NOMO-1 (cell line): ENCODE measurements at regions not wholly inside any gene's neighbourhood (a gene's known extent, or its start where the extent isn't known, plus 50 kb on each side); places are given as distances from the start of the nearest gene placed in this dataset.

Experiments used
- DNase-seq, 2 experiments: peaks; one replicate each; lab custom pipeline; 2025; ENCODE audit not compliant: unreplicated experiment in 2 of 2; lab: John Stamatoyannopoulos, UW

DNA sequence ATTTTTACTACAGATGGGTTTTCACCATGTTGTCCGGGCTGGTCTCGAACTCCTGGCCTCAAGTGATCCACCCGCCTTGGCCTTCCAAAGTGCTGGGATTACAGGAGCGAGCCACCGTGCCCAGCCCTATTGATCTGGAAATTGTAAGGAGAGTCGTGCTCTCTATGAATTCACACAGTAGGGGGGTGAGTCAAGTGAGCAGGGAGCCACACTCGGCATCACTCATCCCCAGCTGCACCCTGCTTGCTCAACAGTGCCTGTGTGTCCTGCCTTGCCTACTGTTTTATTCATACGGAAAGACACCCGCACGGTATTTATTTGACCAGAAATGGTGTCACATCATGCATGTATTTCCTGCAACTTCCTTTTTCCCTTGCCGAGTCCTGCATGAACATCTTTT is 157.2 kb upstream of the FOXF1 start:
- no peak for DNase-seq

GRCh38 chr16:86353948-86354347 is 156.4 kb upstream of the FOXF1 start:
- no peak for DNase-seq

- DNase-seq: no peak
Measured at GRCh38 chr16:86354641-86355513, 155.4 kb upstream of the FOXF1 start.

DNA sequence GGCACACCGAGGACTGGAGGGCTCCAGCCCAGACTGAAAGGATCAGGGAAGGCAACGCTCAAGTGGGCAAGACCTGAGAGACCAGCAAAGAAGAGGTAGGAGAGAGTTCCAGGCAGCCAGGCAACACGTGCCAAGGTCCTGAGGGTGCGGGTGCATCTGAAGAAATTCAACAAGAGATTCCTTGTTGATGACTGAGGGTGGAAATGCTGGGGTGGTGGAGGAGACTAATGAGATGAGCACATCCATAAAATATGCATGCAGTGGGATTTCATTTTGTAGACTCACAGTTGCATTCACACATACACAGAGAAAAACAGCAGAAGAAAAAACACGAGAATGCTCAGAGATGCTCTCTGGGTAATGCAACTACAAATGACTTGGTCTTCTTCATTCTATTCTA is 154.8 kb upstream of the FOXF1 start:
- no peak for DNase-seq

DNA sequence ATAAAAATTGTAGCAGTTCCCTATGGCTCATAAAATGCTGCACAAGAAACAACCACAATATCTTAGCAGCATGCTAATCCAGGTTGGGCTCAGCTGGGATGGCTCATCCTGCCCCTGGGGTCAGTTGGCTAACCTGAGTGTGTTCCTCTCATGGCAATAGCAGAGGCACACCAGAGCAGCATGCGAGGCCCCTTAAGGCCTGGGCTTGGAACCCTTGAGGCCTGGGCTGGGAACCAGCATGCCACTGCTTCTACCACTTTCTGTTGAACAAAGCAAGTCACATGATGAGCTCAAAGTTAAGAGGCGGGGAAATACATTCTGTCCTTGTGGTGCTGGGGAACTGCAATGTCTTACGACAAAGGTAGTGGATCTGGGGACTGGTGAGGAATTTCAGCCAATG is 154.4 kb upstream of the FOXF1 start:
- no peak for DNase-seq

DNA sequence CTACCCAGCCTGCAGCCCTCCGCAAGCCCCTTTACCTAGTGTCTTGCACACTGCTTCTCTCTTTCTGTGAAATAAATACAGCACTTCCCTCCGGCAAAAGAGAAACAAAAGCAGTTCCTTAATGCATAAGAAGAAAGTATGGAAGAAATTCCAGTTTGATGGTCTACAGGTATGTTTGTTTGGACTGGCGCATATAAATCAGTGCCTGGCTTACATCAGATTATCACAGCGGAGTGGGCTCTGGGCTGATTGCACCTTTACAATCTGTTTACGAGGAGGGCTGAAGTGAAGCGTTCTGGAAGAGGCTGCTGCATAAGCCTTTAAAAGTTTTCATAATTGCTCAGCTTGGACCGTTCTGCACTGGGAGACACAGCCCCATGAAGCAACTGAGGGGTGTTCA is 153.5 kb upstream of the FOXF1 start:
- no peak for DNase-seq

- DNase-seq: no peak
Measured at GRCh38 chr16:86357303-86357702, 153.0 kb upstream of the FOXF1 start.

DNA sequence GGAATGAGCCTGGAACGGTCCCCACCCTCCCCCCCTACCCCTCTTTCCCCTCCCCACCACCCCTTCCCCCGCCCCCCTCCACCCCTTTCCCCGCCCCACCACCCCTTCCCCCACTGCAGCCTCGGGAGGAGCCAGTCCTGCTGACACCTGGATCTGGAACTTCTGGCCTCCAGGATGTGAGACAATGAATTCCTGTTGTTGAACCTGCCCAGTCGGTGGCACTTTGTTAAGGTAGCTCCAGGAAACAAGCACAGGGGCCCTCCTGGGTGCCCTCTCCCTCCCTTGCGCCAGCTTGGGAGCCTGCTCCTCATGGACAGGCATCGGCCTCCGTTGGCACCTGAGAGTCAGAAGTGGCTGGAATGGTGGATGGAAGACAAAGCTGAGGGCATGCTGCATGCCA is 152.4 kb upstream of the FOXF1 start:
- DNase-seq: no peak

GRCh38 chr16:86359571-86359970 is 150.8 kb upstream of the FOXF1 start:
- no peak for DNase-seq

DNA sequence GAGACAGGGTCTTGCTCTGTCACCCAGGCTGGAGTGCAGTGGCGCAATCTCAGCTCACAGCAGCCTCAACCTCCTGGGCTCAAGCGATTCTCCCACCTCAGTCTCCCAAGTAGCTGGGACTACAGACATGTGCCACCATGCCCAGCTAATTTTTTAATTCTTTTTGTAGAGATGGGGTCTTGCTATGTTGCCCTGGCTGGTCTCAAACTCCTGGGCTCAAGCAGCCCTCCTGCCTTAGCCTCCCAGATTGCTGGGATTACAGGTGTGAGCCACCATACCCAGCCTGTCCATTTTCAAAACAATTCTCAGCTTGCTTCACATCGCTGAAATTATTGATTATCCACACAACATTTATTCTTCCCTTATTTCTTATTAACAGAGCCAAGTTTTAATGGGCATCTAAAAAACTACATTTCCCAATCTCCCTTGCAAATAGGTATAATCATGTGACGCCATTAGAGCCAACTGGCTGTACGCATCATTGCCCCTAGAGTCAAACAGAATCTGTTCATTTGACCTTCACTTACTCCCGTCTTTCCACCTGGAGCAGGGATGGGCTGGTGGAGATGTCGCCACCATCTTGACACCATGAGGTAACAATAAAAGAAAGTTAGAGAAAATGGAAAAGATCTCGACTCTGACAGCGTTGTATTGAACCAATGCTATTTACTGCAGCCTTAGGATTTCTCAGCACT is 148.0 kb upstream of the FOXF1 start:
- no peak for DNase-seq

GRCh38 chr16:86363057-86363490 is 147.3 kb upstream of the FOXF1 start:
- no peak for DNase-seq

GRCh38 chr16:86363836-86364618 is 146.3 kb upstream of the FOXF1 start:
- DNase-seq: no peak

- no peak for DNase-seq
Measured at GRCh38 chr16:86364653-86365380, 145.5 kb upstream of the FOXF1 start.

DNA sequence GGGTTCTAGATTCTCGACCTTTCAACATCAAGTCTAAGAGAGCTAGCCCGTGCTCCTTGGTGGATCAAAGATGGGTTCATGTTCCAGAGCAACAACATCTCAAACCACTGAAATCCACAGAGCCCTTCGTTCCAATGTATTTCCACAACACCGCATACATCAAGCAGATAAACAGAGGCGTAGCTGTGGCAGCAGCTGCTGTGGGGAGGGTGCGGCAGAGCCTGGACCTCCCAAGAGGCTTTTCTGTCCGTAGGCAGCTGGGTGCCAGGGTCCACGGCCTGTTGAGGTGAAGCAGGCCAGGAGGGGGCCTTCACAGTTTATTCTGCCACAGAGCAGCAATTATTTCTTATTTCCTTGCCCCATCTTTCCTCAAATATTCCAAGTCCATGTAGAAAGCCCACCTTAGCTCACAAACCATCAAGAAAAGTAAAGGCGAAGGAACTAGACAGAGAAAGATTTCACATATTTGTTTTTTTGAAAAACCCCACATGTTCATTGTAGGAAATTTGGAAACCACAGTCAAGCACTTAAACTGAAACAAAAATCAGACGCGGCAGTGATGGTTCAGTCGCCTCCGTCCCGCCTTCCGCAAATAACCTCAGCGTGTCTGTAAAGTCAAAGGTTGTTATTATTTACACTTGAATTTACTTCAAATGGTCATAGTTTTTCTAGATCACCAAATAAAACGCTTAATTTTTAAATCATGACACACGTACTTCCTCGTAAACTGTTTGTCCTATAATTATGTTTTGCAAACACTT is 144.6 kb upstream of the FOXF1 start:
- no peak for DNase-seq

DNA sequence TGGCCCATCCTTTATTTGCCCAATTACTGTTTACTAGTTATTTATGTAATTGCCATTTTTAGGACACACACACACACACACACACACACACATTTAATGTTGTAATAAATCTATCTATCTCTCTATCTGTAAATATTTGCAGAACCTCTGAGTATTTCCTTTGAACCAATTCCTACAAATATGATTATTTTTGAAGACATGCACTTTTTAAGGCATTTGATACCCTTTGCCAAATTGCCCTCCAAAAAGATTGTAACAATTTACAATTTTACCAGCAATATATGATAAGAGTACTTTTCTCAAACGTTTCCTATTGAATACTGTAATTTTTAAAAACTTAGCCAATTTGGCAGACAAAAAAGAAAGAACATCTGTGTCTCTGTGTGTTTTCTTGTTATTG is 143.8 kb upstream of the FOXF1 start:
- DNase-seq: no peak

DNA sequence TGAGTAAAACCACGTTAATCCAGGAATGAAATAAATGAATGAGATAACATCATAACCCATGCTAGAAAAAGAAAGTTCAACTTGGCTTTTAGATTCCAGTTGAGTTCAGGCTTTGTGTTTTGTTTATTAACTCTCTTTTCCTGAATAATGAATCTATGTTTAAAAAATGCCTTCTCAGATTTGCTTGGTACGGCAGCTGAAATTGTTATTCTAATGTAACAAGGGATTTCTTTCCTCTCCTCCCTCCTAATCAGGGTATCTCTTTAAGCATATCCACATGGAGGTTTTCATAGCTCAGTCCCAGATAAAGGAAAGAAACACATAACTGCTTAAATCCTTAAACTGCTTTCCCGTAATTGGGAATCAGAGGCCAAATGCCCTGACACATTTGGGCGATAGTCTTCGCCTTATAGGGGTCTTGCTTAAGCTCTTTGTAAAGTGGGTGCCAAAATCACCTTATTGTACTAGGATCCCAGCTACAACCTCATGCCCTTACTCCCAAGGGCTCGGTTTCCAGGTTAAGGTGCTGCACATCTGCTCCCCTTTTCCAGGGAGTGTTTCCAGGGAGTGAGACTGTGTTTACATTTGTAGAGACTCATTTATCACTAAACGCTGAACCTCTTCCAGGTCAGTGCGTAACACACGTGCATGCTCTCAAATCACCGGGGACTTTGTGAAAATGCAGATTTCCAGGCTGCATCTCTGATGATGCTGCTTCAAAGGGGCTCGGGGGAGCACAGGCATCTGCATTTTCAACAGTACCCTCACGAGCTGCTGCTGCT is 142.8 kb upstream of the FOXF1 start:
- no peak for DNase-seq

GRCh38 chr16:86368261-86368660 is 142.1 kb upstream of the FOXF1 start:
- no peak for DNase-seq

DNA sequence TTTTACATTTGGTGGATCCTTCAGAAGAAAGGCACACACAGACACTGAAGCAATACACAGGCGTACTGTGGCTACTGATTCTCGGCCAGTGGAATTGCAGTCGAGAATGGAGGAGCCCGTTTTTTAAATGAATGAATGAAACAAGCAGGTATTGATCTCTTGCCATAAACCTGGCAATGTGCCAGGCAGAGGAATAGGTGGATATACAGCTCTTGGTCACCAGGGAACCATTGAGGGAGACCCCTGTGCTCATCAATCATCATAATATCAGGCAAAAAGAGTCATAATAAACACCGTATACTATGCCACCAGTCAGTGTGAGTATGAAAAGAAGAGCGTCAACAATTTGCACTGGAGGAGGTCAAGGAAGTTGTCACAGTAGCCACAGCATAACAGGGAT is 140.3 kb upstream of the FOXF1 start:
- DNase-seq: no peak

DNA sequence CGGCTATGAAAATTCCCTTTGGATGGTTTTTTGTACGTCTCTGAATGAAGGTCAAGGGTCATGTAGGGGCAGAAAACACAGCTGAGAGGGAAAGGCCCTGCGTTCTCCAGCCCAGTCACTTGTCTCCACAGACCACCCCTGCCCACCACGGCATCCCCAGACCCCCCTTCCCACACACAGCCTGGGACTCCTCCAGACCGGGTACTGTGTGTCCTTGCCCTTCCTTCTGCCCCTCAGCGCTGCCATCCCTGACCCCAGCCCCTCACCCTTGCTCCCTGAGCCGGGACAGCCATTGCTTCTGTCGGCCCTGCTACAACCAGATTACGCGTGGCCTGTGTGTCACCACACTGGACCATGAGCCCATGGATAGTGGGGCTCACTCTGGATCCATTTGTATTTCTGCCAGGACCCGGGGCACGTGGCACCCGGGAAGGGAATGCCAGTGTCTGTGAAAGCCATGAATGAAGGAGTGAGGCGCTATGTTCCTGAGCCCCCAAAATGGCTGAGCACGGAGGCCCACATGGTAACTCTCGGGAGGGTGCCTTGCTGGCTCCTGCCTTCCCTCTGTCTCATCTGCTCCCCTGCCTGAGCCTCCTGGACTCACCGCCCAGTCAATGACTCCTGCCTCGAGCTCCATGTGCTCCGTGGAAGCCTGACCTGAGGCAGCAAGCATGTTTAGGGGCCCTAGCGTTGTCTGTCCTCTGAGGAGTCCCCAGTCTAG is 139.1 kb upstream of the FOXF1 start:
- no peak for DNase-seq
